IgD-negative memory B cell (primary cell): ENCODE measurements at regions not wholly inside any gene's neighbourhood (a gene's known extent, or its start where the extent isn't known, plus 50 kb on each side); places are given as distances from the start of the nearest gene placed in this dataset.
A peak's percentile ranks its signal among the peaks of the same experiment; 100 is the strongest.

Experiments
- H3K27ac Mint-ChIP-seq, 3 donors: one replicate each; pipeline ENCODE4 v1.8.0; 2020 to 2022; ENCODE audit warnings: mild to moderate bottlenecking in 3 of 3, mixed read lengths in 3 of 3, moderate library complexity in 1 of 3
- H3K27me3 Mint-ChIP-seq: one replicate; pipeline ENCODE4 v1.8.0; 2021; ENCODE audit warnings: mixed read lengths
- H3K36me3 Mint-ChIP-seq: one replicate; pipeline ENCODE4 v1.8.0; 2020; ENCODE audit warnings: mild to moderate bottlenecking, mixed read lengths
- H3K4me1 Mint-ChIP-seq, 3 donors: one replicate each; pipeline ENCODE4 v1.8.0; 2020 to 2022; ENCODE audit warnings: mixed read lengths in 3 of 3, mild to moderate bottlenecking in 1 of 3
- H3K4me3 Mint-ChIP-seq, 4 donors: one replicate each; pipeline ENCODE4 v1.8.0; 2020 to 2022; ENCODE audit warnings: mild to moderate bottlenecking in 4 of 4, mixed read lengths in 4 of 4, moderate library complexity in 3 of 4
- H3K9me3 Mint-ChIP-seq, 3 donors: one replicate each; pipeline ENCODE4 v1.8.0; 2020 to 2021; ENCODE audit warnings: mixed read lengths in 3 of 3, mild to moderate bottlenecking in 1 of 3

DNA sequence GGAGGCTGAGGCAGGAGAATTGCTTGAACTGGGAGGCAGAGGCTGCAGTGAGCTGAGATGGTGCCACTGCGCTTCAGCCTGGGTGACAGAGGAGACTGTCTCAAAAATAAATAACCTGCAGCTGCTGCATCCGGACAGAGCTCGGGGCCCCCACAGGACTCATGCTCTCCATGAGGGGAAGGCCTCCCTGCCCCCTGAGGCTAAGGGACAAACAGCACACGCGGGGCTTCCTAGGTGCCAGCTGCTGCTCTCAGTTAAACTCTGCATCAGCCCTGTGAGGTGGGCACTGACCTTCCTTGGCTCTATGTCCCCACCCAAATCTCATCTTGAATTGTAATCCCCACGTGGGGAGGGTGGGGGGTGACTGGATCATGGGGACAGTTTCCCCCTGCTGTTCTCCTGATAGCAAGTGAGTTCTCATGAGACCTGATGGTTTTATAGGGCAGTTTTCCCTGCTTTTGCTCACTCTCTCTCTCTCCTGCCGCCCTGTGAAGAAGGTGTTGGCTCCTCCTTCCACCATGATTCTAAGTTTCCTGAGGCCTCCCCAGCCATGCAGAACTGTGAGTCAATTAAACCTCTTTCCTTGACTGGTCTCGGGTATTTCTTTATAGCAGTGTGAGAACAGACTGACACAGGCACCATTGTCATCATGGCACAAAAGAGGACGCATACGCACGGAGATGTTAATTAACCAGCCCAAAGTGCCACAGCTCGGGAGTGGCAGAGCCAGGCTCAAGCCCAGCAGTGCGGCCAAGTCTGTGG, 49.9 kb upstream of the TAF1B start:
- Mint-ChIP-seq H3K4me3 (peak overlapping the region in 1 of 4 donors; percentile 81), H3K27me3 (no peaks in the 10 kb centered on the region), H3K27ac (peak overlapping the region in 1 of 3 donors; percentile 73), H3K4me1 (peaks cover 4 to 14% (median 8%) of the 10 kb centered on the region in 3 donors), H3K36me3 (peaks cover 3% of the 10 kb centered on the region), H3K9me3 (peaks cover 0 to 2% (median 0%) of the 10 kb centered on the region in 3 donors)
